ENCODE measurements at regions not wholly inside any gene's neighbourhood (a gene's known extent, or its start where the extent isn't known, plus 50 kb on each side); places are given as distances from the start of the nearest gene placed in this dataset.
A peak's percentile ranks its signal among the peaks of the same experiment; 100 is the strongest.

DNA sequence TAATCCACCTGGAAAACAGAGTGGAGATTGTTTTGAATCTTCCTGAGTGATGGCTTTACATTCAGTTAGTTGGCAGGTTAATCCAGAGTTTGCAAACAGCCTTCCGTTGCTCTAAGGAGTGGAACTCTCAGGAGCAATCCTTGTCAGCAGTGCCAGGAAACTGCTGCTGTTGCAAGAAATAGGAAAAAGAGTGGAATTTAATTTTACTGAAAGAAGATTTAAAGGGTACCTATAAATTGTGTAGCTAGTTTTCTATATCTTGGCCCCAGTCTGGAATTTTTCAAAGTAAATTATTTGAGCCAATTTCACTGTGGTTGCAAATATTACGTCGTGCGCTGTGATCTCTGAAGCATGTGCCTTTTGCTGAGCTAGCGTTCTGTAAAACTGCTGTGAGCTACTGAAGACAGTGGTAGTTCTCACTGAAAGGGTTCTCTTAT is 55.5 kb upstream of the SLC5A12 start:
- DNase-seq (ENCODE audit: low read depth, low spot score), result no peak

DNA sequence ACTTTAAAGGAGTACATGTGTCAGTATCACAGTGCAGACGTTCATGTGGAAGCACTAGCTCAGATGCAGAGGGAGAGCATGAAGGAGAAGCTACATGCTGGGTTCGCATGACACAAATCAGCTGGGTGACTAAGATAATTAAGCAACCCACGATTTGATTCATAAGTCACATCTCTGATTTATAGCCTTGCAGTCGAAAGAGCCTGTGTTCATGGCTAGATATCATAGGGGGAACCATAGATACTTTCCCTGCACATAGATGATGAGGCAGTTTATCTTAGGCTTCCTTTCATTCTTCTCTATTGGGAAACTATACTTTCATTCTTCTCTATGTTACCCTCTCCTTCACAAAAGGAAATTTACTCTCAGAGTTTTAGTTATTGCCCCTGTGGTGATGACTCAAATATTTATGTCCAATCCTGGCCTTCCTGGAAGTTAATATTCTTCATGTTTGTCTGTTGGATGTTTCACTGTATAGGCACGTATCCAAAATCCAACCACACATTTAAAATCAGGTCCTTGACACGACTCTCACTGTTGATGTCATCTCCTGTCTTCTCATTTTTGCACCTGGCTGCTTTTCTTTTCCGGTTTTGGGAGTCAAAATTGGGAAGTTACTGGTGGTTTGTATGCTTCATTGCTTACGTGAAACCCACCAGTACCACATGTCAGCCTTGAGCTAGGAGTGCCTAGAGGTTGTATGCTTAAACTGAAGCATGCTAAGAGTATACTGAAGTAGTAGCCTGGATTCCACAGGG is 56.3 kb upstream of the SLC5A12 start:
- DNase-seq (ENCODE audit: low read depth, low spot score), result peak; percentile 9

DNA sequence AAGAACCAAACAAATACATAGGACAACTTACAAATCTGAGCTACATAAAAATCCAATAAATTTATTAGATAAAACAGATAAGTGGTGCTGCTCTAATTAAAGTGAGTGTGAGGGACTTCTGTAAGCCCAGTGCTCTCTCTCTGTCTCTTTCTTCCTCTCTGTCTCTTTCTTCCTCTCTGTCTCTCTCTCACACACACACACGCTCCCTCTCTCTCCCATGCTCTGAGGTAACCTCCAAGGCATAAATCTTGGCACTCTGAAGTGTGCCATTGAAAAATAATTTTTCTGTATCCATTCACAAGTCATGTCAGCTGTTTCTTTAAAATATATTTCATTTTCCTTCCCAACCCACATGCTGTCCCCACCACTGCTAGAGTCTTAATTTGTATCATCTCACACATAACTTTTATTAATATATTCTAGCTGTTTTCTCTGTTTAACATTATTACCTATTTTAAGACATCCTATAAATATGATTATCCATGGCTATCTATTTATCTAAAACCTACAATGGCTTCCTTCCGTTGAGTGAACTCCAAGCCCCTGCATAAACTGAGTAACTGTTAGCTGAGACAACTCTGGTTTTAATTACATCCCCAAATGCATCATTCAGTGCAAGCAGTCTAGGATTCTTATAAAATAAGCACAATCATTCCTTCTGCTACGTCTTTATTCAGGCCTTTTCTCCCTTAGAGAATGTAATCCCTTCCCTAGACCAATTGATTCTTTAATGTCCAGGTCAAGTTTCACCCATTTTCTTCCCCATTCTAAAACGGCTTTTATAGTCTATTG is 57.4 kb upstream of the SLC5A12 start:
- DNase-seq (ENCODE audit: low read depth, low spot score), result no peak

DNA sequence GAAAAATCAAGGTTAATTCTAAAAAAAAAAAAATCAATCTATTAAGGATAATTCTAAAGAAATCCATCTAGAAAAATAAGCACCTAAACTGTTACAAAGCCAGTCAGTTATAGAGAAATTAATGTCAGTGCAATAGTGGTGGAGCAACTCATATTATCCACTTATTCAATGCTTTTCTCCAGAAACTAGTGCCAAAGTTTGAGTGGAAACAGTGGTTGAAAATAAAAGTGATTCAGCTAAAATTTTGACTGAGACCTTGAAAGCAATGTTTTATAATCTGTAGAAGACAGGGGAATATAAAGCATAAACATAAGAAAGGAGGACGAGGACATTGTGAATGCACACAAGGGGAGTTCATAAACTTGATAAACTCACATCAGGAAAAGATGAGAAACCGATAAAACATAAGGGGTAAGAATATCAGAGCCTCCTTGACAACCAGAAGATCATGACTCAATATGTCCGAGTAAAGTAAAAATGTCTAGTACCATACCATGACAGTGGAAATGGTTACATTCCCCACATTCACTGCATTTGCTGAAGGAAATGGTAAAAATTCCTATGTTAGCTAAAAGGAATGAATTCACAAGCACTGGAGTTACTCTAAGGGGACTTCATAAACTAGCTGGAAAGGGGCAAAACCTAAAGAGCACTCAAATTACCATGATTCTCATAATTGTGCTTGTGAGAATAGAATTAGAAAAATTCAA is 58.7 kb upstream of the SLC5A12 start:
- peak; percentile 2 for DNase-seq (ENCODE audit: low read depth, low spot score)

DNA sequence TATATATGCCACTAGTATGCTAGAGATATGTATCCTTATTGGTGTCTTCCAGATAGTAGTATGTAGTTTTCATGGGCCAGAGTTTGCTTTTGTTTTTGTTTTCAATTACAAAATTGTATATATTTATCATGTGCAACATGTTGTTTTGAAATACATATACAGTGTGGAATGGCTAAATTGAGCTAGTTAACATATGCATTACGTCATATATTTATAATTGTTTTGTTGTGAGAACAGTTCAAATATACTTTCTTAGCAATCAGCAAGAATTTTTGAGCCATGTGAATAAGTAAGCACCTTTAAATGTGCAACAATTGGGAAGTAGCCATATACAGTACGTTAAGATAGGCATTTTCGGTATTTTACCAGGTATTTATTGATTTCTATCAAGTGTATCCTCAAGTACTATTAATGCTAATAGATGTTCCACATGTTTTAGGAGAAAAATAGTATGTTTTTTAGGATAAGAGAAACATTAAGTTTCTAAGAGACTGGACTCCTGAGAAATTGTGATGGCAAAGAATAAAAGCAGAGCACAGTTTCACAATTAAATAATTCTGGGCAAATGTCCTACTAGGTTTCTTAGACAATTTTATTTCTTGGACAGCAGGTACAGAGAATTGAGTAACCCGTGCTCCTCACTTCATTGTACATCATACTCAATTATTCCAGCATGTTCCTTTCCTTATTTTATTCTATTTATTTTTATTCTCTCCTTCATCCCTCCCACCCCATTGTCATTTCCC is 60.5 kb upstream of the SLC5A12 start:
- no peak for DNase-seq (ENCODE audit: low read depth, low spot score)

DNA sequence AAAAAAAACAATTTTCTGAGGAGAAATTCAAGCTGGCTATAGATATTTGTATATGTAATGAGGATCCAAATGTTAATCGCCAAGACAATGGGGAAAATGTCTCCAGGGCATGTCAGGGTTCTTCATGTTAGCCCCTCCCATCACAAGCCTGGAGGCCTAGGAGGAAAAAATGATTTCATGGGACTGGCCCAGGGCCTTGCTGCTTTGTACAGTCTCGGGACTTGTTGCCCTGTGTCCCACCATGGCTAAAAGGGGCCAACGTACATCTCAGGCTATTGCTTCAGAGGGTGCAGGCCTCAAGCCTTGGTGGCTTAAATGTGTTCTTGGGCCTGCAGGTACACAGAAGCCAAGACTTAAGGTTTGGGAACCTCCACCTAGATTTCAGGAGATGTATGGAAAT is 62.1 kb upstream of the SLC5A12 start:
- no peak for DNase-seq (ENCODE audit: low read depth, low spot score)

DNA sequence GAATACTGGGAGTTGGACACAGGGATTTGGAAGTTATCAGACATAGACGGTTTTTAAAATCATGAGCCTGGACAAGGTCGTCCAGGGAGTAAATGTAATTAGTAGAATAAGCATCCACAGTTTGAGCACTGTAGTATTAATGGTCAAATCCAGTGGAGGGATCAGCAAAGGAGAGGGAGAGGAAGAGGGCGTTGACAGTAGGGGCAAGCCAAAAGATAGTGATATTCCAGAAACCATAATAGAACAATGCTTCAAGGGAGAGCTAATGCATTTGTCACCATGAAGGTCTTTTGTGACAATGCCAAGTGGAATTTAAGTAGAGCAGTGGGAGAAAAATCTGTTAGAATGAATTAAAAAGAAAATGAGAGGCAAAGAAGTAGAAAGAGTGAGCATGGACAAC is 68.9 kb upstream of the SLC5A12 start:
- no peak for DNase-seq (ENCODE audit: low read depth, low spot score)

DNA sequence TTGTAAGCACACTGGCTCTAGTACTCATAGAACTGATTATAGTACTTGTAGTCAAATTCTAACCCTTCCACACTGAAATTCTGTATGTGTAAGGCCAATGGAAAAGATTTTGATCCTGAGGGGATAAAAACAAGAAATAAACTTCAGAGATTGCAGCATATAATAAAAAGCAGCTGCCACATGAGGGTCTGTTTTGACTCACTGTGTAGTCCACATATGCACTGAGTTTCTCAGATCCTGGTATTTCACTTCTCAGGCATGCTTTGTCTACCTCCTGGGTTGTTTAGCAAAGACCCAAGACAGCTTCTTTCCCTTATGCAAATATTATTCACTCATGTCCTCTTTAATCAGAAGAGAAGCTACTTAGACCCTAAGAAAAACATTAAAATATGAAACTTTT is 71.1 kb upstream of the SLC5A12 start:
- no peak for DNase-seq (ENCODE audit: low read depth, low spot score)

DNA sequence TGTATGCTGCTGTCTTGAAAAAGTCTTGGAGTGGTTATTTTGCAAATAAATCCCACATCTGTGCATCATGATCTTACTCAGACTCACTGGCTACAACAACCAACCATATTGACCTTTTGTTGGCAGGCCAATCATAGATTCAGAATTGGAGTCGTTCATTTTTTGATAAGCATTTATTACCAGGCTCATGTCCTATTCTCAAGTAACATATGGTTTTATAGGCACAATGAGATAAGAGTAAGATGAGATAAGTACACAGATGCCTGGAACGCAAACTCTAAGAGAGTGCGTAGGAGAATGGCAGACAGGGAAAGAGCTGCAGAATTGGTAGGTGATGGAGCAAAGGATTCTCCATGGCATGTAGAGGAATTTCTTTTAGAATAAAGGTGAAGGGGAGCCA is 71.6 kb upstream of the SLC5A12 start:
- no peak for DNase-seq (ENCODE audit: low read depth, low spot score)

DNA sequence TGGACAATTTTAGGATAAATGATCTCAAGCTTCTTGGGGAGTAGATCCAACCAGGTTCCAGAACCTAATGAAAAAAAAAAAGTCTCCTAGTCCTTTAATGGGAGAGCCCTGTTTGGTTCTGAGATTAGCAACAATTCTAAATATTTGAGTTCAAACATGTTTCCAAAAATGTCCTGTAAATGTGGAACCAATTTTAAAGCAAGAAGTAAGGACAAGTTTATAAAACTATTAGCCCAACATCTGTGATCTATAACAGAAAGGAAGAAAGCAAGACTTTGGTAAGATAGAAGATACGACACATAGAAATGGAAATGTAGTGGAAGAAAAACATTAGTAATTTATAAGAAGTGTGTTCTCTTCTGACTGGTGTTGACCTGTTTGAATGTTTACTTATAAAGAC is 79.7 kb upstream of the SLC5A12 start:
- DNase-seq (ENCODE audit: low read depth, low spot score), result no peak

DNA sequence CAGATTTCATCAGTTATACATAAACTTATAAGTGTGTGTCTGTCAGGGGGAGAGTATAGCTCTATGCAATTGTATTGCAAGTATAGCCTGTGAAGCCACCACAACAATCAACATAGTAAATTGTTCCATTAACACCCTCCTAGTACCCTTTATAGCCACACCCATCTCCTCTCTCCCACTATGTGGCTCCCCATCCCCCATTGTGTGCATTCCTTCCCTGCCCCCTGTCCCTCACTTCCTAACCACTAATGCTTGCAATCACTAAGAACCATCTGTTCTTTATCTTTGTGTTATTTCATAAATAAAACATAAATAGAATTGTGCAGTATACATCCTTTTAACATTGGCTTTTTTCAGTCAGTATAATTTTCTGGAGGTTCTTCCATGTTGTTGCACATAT is 83.1 kb upstream of the SLC5A12 start:
- no peak for DNase-seq (ENCODE audit: low read depth, low spot score)

DNA sequence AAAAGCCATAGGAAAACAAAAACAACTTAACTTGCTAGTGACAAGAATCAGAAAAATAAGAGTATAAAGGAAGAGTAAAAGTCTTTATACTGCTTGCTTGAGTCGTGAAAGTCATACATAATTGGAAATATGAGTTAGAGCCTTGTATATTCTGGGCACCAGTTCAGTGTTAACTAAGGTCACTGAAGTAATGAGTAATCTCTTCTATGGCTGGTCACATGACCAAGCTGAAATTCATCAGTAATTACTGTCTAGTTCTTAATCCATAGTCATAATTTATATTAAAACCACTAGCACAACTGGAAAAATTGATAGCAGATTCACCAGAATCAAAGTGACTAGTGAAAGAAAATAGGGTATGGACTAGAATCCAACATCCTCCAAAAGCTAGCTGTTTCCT is 84.4 kb upstream of the SLC5A12 start:
- DNase-seq (ENCODE audit: low read depth, low spot score), result no peak

DNA sequence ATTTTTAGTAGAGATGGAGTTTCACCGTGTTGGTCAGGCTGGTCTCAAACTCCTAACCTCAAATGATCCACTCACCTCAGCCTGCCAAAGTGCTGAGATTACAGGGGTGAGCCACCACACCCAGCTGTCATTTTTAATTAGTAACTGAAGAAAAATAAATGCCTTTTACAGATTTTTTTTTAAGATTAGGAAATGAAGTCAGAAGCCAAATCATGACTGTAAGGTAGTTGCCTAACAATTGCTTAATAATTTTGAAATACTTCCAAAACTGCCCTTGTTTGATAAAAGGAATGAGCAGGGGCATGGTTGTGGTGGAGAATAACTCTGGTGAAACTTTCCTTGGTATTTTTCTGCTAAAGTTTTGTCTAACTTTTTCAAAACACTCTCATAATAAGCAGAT is 98.9 kb upstream of the SLC5A12 start:
- DNase-seq (ENCODE audit: low read depth, low spot score), result no peak

DNA sequence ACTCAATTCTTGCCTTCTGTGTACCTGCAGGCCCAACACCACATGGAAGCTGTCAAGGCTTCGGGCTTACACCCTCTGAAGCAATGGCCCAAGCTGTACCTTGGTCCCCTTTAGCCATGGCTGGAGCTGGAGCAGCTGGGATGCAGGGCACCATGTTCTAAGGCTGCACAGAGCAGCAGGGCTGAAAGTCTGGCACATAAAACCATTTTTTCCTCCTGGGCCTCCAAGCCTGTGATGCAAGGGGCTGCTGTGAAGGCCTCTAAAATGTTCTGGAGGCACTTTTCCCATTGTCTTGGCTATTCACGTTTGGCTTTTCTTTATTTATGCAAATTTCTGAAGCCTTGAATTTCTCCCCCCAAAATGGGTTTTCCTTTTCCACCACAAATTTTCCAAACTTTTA is 102.1 kb upstream of the SLC5A12 start:
- no peak for DNase-seq (ENCODE audit: low read depth, low spot score)

DNA sequence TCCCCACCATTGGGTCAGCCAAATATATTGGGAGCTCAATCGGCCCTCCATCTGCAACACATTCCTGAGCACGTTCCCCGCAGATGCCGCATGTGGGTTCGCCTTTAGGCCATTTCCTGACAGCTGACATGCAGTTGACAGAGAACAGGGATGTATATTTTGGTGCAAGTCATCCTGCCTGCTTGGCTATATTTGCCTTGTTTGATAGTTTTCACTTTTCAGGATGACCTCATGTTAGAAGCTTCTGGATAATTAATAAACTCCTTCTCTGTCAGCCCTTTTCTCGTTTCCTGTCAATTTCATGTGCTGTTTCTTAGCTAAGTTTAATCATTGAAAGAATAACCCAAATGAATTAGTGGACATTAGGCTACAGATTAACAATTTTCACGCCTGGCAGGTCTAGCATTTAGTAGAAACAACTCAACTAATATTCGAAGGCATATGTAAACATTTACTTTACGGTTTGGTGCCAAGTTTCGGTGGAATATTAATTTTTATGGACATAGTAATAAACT is 105.8 kb upstream of the SLC5A12 start:
- DNase-seq (ENCODE audit: low read depth, low spot score), result no peak

DNA sequence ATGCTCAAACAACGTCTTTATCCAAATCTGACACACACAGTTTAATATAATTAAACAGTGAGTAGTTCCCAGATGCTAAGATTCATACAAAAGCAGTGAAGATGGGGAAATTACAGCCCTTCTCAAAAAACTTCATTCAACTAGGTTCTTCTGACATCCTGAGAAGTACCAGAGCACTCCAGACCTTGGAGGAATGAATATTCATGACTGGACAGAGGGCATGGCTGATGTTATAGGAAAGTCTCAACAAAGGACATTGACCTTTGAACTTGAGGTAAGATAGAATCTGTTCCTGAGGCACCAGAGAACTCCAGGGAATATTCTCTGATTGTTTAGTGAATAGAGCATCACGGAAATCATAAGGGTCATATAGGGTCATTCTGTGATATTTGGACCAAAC is 106.4 kb upstream of the SLC5A12 start:
- no peak for DNase-seq (ENCODE audit: low read depth, low spot score)

DNA sequence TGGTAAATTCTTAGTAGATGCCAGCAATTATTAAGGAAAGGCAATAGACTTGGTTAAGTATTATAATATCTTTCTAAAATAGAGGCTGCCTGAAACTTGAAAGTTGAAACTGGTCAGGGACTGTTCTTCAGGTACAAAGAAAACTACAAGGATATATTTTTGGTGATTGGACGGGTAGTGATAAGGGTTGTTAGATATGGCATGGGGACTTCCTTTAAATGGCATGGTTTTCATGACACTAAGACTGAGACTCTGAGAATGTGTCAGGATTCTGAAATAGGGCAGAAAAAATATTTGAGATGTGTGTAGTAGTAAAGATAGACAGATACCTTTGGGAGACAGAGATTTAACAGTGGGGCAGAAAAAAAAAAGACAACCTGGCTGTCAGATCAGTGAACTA is 108.4 kb upstream of the SLC5A12 start:
- DNase-seq (ENCODE audit: low read depth, low spot score), result no peak

DNA sequence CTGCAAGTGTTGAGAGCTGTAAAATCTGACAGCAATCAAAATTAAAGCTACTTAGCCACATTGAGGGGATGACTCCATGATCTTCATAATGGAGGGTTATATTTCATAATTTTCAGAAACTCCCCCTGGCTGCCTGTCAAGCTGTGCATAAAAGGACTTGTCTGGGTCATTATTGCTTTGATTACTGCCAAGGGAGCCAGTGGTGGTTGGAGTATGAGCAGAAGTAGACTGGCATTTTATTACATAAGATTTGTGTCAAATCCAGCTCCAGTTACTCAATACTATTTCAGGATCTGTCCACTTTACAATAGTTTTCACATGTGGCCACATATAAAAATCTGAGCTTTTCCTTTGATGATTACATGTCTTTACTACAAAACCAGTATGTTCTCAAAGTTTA is 108.9 kb upstream of the SLC5A12 start:
- no peak for DNase-seq (ENCODE audit: low read depth, low spot score)

DNA sequence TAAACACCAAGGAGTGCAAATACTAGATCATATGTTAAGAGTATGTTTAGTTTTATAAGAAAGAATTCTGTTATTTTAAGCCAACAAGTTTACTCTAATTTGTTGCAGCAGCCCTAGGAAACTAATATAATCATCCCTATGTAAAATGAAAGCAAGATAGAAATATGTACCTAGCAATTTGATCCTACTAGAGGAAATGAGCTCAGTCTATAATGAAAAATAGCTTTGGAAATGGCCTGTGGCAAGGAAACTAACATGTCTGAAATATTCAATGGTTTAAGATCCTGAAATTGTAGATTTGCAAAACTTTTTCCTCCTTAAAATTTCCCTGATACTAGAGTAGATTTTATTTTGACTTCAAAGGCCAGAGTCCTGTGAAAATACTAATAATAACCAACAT is 112.7 kb upstream of the SLC5A12 start:
- DNase-seq (ENCODE audit: low read depth, low spot score), result no peak

DNA sequence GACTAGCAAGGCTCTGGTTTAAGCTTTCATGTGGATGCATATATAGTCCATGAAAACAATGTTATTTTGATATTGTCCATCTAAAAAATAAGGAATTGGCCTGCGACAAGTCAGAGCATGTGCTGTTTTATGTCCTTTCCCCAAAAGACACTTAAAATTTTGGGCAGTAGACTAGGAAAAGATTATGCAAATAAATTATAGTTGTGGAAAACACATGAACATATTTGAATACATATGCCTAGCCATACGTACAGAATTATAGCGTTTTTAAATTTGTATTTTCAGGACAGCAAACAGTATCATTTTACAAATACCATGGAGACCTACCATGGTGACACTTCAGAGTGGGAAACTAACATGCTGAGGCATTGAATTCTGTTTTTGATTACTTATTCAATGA is 113.8 kb upstream of the SLC5A12 start:
- no peak for DNase-seq (ENCODE audit: low read depth, low spot score)

DNA sequence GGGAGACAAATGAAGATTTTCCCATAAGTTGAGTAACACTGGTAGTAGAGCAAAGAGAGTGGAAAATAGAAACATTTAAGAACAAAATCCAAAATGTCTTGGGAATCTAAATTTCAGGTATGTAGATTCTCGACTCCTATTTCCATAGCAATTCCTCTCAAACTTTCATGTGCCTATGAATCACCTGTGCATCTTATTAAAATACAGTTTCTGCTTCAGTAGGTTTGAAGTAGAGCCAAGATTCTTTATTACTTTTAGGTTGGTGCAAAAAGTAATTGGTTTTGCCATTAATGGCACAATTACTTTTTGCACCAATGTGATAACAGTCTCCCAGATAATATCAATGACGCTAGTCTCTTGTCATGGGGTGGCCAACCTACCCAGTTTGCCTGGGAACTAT is 115.3 kb upstream of the SLC5A12 start:
- DNase-seq (ENCODE audit: low read depth, low spot score), result no peak
